Keratinocyte (primary cell): ENCODE measurements at regions not wholly inside any gene's neighbourhood (a gene's known extent, or its start where the extent isn't known, plus 50 kb on each side); places are given as distances from the start of the nearest gene placed in this dataset.

Experiments used
- DNase-seq: peaks from one replicate; pipeline ENCODE4 v3.0.0-alpha.2; 2011; ENCODE audit warnings: low read depth, missing footprints, low spot score
- FAIRE-seq: peaks from 2 replicates; lab custom pipeline; 2011; peaks lifted over from hg19 to GRCh38; lab: Jason Lieb, UNC
- H2AFZ ChIP-seq: 2 replicates; pipeline ENCODE4 v1.6.0; 2012; ENCODE audit warnings: low read length, control low read depth, inconsistent platforms; ENCODE audit not compliant: control insufficient read depth
- H3K27ac ChIP-seq: 2 replicates; pipeline ENCODE4 v1.5.1; 2011; ENCODE audit warnings: low read length; ENCODE audit not compliant: control insufficient read depth, insufficient read depth
- H3K27me3 ChIP-seq: 3 replicates; pipeline ENCODE4 v1.6.0; 2011; ENCODE audit warnings: low read length; ENCODE audit not compliant: control insufficient read depth, insufficient read depth; ENCODE audit errors: extremely low read depth
- H3K36me3 ChIP-seq, 2 experiments: 2 replicates in 1 of 2; 3 replicates in 1 of 2; pipeline ENCODE4 v1.5.1; 2011; ENCODE audit warnings: low read length in 2 of 2, mild to moderate bottlenecking in 1 of 2; ENCODE audit not compliant: control insufficient read depth in 2 of 2, insufficient read depth in 2 of 2; ENCODE audit errors: extremely low read depth in 1 of 2
- H3K4me1 ChIP-seq: 3 replicates; pipeline ENCODE4 v1.5.1; 2011; ENCODE audit warnings: low read length; ENCODE audit not compliant: control insufficient read depth, insufficient read depth; ENCODE audit errors: extremely low read depth
- H3K4me2 ChIP-seq: 3 replicates; pipeline ENCODE4 v1.6.0; 2011; ENCODE audit warnings: low read depth, low read length; ENCODE audit not compliant: control insufficient read depth, insufficient read depth; ENCODE audit errors: extremely low read depth
- H3K4me3 ChIP-seq, 3 experiments: fragments of 200-600 bp in 1 of 3; sonication (generic) in 1 of 3; 2 replicates in 2 of 3; 3 replicates in 1 of 3; pipeline ENCODE4 v1.5.1; 2011 to 2016; ENCODE audit warnings: low read length in 3 of 3, mild to moderate bottlenecking in 3 of 3, control low read depth in 2 of 3, inconsistent platforms in 1 of 3, low read depth in 1 of 3, mixed read lengths in 1 of 3, mixed run types in 1 of 3, moderate library complexity in 1 of 3; ENCODE audit not compliant: control insufficient read depth in 2 of 3, insufficient read depth in 2 of 3; ENCODE audit errors: extremely low read depth in 1 of 3
- H3K79me2 ChIP-seq: 2 replicates; pipeline ENCODE4 v1.6.0; 2012; ENCODE audit warnings: low read length; ENCODE audit not compliant: control insufficient read depth, insufficient read depth
- H3K9ac ChIP-seq: 3 replicates; pipeline ENCODE4 v1.6.0; 2011; ENCODE audit warnings: low read length; ENCODE audit not compliant: control insufficient read depth, insufficient read depth; ENCODE audit errors: extremely low read depth
- H3K9me1 ChIP-seq: 3 replicates; pipeline ENCODE4 v1.6.0; 2011; ENCODE audit warnings: low read length; ENCODE audit not compliant: control insufficient read depth, insufficient read depth; ENCODE audit errors: extremely low read depth
- H3K9me3 ChIP-seq: 2 replicates; pipeline ENCODE4 v1.5.1; 2012; ENCODE audit warnings: low read depth, low read length; ENCODE audit not compliant: control insufficient read depth
- H4K20me1 ChIP-seq: 3 replicates; pipeline ENCODE4 v1.6.0; 2011; ENCODE audit warnings: low read length; ENCODE audit not compliant: control insufficient read depth, insufficient read depth; ENCODE audit errors: extremely low read depth
- EZH2 ChIP-seq: IDR thresholded peaks from one replicate; pipeline ENCODE4 v1.6.1; 2012; ENCODE audit warnings: inconsistent platforms, mild to moderate bottlenecking, low read length, moderate library complexity
- dilution Hi-C: fragments of 300-500 bp; cut with MboI; formaldehyde crosslinking; loops from one replicate; pipeline ENCODE4 v1.7.0; 2020; ENCODE audit warnings: low sequenced_read_pairs; ENCODE audit not compliant: extremely low pct_ligation_motif_present
- TF ChIP-seq, protein P1 (sequence below), 3 experiments: IDR thresholded peaks in 1 of 3; conservative IDR thresholded peaks in 1 of 3; optimal IDR thresholded peaks in 1 of 3; 2 replicates in 2 of 3; 3 replicates in 1 of 3; pipeline versions ENCODE3 to v1.5.1; 2011; ENCODE audit warnings: low read length in 3 of 3, mild to moderate bottlenecking in 3 of 3, moderate library complexity in 2 of 3, control low read depth in 1 of 3, inconsistent platforms in 1 of 3; ENCODE audit not compliant: insufficient read depth in 2 of 3; ENCODE audit errors: extremely low read depth in 1 of 3

- no peaks in the 10 kb centered on the region for H3K9me1 ChIP-seq
- no peaks in the 10 kb centered on the region for H3K27me3 ChIP-seq
- FAIRE-seq (no peak), DNase-seq (no peak)
- no peak overlapping the region for H3K4me3 ChIP-seq
- dilution Hi-C loops = no loop called here
- H4K20me1 ChIP-seq = no peaks in the 10 kb centered on the region
- H3K9me3 ChIP-seq = no peaks in the 10 kb centered on the region
- no peaks in the 10 kb centered on the region for H3K4me1 ChIP-seq
- no peak overlapping the region for H3K9ac ChIP-seq
- H3K79me2 ChIP-seq = no peaks in the 10 kb centered on the region
- no peak for TF ChIP-seq EZH2
- TF ChIP-seq, protein P1, sequence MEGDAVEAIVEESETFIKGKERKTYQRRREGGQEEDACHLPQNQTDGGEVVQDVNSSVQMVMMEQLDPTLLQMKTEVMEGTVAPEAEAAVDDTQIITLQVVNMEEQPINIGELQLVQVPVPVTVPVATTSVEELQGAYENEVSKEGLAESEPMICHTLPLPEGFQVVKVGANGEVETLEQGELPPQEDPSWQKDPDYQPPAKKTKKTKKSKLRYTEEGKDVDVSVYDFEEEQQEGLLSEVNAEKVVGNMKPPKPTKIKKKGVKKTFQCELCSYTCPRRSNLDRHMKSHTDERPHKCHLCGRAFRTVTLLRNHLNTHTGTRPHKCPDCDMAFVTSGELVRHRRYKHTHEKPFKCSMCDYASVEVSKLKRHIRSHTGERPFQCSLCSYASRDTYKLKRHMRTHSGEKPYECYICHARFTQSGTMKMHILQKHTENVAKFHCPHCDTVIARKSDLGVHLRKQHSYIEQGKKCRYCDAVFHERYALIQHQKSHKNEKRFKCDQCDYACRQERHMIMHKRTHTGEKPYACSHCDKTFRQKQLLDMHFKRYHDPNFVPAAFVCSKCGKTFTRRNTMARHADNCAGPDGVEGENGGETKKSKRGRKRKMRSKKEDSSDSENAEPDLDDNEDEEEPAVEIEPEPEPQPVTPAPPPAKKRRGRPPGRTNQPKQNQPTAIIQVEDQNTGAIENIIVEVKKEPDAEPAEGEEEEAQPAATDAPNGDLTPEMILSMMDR (optimal IDR thresholded peaks at IDR 0.05 in 1 of 3, IDR thresholded peaks at IDR 0.05 in 1 of 3, conservative IDR thresholded peaks at IDR 0.05 in 1 of 3; ENCODE audit: extremely low read depth in 1 of 3, insufficient read depth in 2 of 3, low read length in 3 of 3) = no peak
- H3K27ac ChIP-seq = no peak overlapping the region
- no peak overlapping the region for H3K4me2 ChIP-seq
- no peaks in the 10 kb centered on the region for H3K36me3 ChIP-seq
- no peak overlapping the region for H2AFZ ChIP-seq
Observed at GRCh38 chr6:140256248-140256647, 881.8 kb upstream of the CITED2 start.

DNA sequence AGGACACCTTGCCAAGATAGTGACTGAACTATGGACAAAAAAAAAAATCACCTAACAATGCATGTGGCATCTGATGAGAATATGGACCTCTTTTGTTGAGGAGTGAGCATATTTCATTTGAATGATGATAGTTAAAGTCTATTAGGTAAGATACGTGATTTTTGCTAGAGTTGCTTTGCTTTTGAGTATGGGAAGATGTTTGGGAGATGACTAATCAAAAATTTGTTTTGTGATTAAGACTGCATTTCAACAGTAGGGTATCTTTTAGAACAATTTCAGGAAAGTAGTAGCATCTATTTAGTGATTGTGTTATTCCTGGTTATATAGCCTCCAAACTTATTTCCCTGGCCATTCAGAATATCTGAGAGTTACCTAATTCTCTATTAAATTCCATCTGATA lies 878.6 kb upstream of the CITED2 start:
- no peaks in the 10 kb centered on the region for H3K9me3 ChIP-seq
- DNase-seq = no peak
- no peak for TF ChIP-seq EZH2
- TF ChIP-seq, protein P1 (optimal IDR thresholded peaks at IDR 0.05 in 1 of 3, IDR thresholded peaks at IDR 0.05 in 1 of 3, conservative IDR thresholded peaks at IDR 0.05 in 1 of 3; ENCODE audit: extremely low read depth in 1 of 3, insufficient read depth in 2 of 3, low read length in 3 of 3) = no peak
- H3K79me2 ChIP-seq = no peaks in the 10 kb centered on the region
- H2AFZ ChIP-seq = no peak overlapping the region
- no peak overlapping the region for H3K9ac ChIP-seq
- H3K9me1 ChIP-seq = no peaks in the 10 kb centered on the region
- no peaks in the 10 kb centered on the region for H3K27me3 ChIP-seq
- no peak overlapping the region for H3K4me3 ChIP-seq
- dilution Hi-C loops = no loop called here
- no peak overlapping the region for H3K27ac ChIP-seq
- no peaks in the 10 kb centered on the region for H3K4me1 ChIP-seq
- H3K36me3 ChIP-seq = no peaks in the 10 kb centered on the region
- no peaks in the 10 kb centered on the region for H4K20me1 ChIP-seq
- no peak overlapping the region for H3K4me2 ChIP-seq
- FAIRE-seq = no peak
